ENCODE measurements at regions not wholly inside any gene's neighbourhood (a gene's known extent, or its start where the extent isn't known, plus 50 kb on each side); places are given as distances from the start of the nearest gene placed in this dataset.

DNA sequence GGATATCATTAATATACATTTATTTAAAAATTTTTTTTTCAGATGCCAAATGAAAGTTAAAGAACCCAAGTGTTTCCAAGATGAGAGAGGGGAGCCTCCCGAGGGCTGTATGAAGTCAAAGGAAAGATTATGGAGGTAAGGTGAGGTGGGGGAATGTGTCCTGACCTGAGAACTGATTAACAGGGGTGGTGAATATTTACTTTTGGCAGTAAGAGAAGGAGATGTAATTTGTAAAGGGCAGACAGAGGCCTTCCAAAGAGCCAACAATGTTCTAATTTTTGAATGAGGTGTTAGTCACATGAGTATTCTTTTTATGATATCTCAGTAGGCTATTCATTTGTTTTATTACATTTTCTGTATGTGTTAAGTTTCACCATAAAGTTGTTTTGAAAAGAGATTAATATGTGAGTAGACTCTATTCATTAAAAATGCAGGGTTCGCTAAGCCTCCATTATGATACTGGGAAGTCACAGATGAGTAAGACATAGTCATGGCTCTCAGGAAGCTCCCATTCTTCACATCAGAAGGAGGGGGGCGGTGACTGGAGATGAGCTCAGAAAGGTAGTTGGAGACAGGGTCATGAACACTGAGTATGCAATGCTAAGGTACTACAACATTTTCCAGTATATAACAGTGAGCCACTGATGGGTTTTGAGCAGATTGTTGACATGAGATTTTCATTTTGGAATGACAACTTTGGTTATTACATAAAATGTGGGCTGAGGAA lies 62.4 kb upstream of the TNFSF18 start:
- TF ChIP-seq, protein P1, sequence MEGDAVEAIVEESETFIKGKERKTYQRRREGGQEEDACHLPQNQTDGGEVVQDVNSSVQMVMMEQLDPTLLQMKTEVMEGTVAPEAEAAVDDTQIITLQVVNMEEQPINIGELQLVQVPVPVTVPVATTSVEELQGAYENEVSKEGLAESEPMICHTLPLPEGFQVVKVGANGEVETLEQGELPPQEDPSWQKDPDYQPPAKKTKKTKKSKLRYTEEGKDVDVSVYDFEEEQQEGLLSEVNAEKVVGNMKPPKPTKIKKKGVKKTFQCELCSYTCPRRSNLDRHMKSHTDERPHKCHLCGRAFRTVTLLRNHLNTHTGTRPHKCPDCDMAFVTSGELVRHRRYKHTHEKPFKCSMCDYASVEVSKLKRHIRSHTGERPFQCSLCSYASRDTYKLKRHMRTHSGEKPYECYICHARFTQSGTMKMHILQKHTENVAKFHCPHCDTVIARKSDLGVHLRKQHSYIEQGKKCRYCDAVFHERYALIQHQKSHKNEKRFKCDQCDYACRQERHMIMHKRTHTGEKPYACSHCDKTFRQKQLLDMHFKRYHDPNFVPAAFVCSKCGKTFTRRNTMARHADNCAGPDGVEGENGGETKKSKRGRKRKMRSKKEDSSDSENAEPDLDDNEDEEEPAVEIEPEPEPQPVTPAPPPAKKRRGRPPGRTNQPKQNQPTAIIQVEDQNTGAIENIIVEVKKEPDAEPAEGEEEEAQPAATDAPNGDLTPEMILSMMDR (IDR thresholded peaks at IDR 0.05; ENCODE audit: insufficient read depth, low read length, poor library complexity, severe bottlenecking) = no peak
- TF ChIP-seq EZH2phosphoT487 (conservative IDR thresholded peaks at IDR 0.05; ENCODE audit: low read length) = no peak
